ENCODE measurements at regions not wholly inside any gene's neighbourhood (a gene's known extent, or its start where the extent isn't known, plus 50 kb on each side); places are given as distances from the start of the nearest gene placed in this dataset.

DNA sequence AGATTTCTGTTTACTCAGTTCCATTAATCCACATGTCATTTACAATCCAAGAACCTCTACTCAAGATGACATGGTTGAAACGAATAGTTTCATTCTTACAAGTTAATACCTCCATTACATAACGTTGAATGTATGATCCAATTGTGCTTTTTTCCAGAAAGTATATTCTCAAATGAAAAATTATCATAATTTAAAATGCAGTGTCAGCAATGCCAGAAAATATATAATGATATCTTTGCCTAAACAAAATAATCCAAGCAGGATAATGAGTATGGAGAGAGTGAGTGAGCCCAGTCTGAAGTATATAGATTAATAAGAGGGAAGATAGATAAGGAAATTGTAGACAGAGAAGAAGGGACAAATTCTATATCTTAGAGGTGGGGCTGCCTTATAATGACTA is 505.0 kb downstream of the CENPC start:
- TF ChIP-seq, protein P1, sequence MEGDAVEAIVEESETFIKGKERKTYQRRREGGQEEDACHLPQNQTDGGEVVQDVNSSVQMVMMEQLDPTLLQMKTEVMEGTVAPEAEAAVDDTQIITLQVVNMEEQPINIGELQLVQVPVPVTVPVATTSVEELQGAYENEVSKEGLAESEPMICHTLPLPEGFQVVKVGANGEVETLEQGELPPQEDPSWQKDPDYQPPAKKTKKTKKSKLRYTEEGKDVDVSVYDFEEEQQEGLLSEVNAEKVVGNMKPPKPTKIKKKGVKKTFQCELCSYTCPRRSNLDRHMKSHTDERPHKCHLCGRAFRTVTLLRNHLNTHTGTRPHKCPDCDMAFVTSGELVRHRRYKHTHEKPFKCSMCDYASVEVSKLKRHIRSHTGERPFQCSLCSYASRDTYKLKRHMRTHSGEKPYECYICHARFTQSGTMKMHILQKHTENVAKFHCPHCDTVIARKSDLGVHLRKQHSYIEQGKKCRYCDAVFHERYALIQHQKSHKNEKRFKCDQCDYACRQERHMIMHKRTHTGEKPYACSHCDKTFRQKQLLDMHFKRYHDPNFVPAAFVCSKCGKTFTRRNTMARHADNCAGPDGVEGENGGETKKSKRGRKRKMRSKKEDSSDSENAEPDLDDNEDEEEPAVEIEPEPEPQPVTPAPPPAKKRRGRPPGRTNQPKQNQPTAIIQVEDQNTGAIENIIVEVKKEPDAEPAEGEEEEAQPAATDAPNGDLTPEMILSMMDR (IDR thresholded peaks at IDR 0.05; ENCODE audit: low read depth, low read length): no peak
- Histone ChIP-seq H3K36me3 (no peaks in the 10 kb centered on the region), H3K4me1 (no peaks in the 10 kb centered on the region), H3K27me3 (no peaks in the 10 kb centered on the region), H3K9me3 (no peaks in the 10 kb centered on the region), H3K4me3 (ENCODE audit: low read depth, low read length) (no peak overlapping the region)
- DNase-seq: no peak

DNA sequence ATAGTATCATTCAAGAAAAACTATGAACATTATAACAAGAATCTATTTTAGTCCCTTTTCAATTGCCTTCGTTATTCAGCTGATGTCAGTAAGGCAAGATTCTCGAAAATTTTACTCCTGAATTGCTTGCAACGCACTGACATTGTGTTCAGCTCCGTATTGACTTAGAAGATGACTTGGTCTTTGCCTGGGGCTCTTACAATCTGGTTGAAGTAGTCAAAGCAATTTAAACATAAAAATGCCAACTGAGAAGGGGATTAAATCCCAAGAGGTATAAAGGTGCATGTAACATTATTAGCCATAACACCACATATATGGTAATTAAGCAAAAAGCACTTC is 507.1 kb downstream of the CENPC start:
- Histone ChIP-seq H3K9me3 (no peaks in the 10 kb centered on the region), H3K27me3 (no peaks in the 10 kb centered on the region), H3K4me3 (ENCODE audit: low read depth, low read length) (no peak overlapping the region), H3K36me3 (no peaks in the 10 kb centered on the region), H3K4me1 (no peaks in the 10 kb centered on the region)
- DNase-seq: no peak
- TF ChIP-seq, protein P1 (IDR thresholded peaks at IDR 0.05; ENCODE audit: low read depth, low read length): no peak

- no peak for DNase-seq
- TF ChIP-seq, protein P1 (IDR thresholded peaks at IDR 0.05; ENCODE audit: low read depth, low read length): no peak
- Histone ChIP-seq H3K27me3 (no peaks in the 10 kb centered on the region), H3K9me3 (no peaks in the 10 kb centered on the region), H3K4me1 (no peaks in the 10 kb centered on the region), H3K36me3 (no peaks in the 10 kb centered on the region), H3K4me3 (ENCODE audit: low read depth, low read length) (no peak overlapping the region)
Measured at GRCh38 chr4:67037504-67038227, 507.6 kb downstream of the CENPC start.

DNA sequence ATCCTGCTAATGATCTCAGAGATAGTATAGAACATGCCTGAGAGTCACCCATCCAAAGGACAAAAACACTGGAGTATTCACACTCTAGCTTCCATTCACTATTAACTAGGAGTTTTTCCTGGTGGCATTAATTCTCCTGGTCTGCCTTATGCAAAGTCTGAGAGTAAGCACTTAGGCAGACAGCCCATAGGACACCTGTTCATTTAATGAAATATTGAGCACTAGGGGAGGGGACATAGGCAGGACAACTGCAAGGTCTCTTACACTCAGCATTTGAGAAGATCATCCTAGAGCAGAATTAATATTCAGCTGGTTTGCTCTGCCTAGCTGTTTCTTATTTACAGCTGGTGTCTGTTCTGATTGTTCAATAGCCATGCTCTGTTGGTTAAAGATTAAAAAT is 508.5 kb downstream of the CENPC start:
- Histone ChIP-seq H3K4me3 (ENCODE audit: low read depth, low read length) (no peak overlapping the region), H3K36me3 (no peaks in the 10 kb centered on the region), H3K27me3 (no peaks in the 10 kb centered on the region), H3K9me3 (no peaks in the 10 kb centered on the region), H3K4me1 (no peaks in the 10 kb centered on the region)
- TF ChIP-seq, protein P1 (IDR thresholded peaks at IDR 0.05; ENCODE audit: low read depth, low read length): no peak
- DNase-seq: no peak

GRCh38 chr4:67035986-67036385 is 509.3 kb downstream of the CENPC start:
- Histone ChIP-seq H3K4me3 (ENCODE audit: low read depth, low read length) (no peak overlapping the region), H3K9me3 (no peaks in the 10 kb centered on the region), H3K27me3 (no peaks in the 10 kb centered on the region), H3K36me3 (no peaks in the 10 kb centered on the region), H3K4me1 (no peaks in the 10 kb centered on the region)
- TF ChIP-seq, protein P1 (IDR thresholded peaks at IDR 0.05; ENCODE audit: low read depth, low read length): no peak
- DNase-seq: no peak

DNA sequence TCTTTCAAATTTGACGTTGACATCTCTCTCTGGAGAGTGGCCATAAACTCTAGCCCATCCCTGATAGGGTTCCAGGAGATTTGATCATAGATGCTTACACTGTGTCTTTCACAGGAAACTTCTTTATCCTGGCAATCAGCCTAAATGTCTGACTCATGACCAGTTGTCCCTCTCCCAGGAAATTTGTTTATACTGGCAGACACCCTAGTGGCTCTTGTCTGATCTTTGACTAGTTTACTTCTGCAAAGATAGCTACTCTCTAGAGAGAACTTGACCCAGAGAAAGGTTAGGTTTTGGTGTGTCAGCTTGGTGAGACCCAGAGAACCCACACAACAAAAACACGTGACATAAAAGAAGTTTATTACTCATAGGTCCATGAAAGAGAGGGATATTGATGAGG is 509.8 kb downstream of the CENPC start:
- TF ChIP-seq, protein P1 (IDR thresholded peaks at IDR 0.05; ENCODE audit: low read depth, low read length): no peak
- Histone ChIP-seq H3K36me3 (no peaks in the 10 kb centered on the region), H3K27me3 (no peaks in the 10 kb centered on the region), H3K4me1 (no peaks in the 10 kb centered on the region), H3K9me3 (no peaks in the 10 kb centered on the region), H3K4me3 (ENCODE audit: low read depth, low read length) (no peak overlapping the region)
- no peak for DNase-seq

All from BE2C (cell line).